ENCODE measurements at regions not wholly inside any gene's neighbourhood (a gene's known extent, or its start where the extent isn't known, plus 50 kb on each side); places are given as distances from the start of the nearest gene placed in this dataset.
"Not testable (repeated sequence)": the region's sequence is repeated elsewhere in the genome, so short reads cannot be mapped to it uniquely, and the experiment has no call there.

GRCh38 chr5:100676817-100677631, 141.8 kb downstream of the FAM174A start:
- Mint-ChIP-seq H3K27me3 (no peaks in the 10 kb centered on the region), H3K36me3 (peaks cover 2 to 5% of the 10 kb centered on the region in 2 donors), H3K9me3 (peaks cover 5 to 23% (median 9%) of the 10 kb centered on the region in 7 donors), H3K27ac (no peak overlapping the region), H3K4me1 (no peaks in the 10 kb centered on the region), H3K4me3 (no peak overlapping the region)
- DNase-seq (no peak), ATAC-seq (ENCODE audit: low read depth in 2 of 2) (no peak)

GRCh38 chr5:100682625-100683024, 147.5 kb downstream of the FAM174A start:
- no peak overlapping the region for H3K4me3 Mint-ChIP-seq
- no peaks in the 10 kb centered on the region for H3K27me3 Mint-ChIP-seq
- ATAC-seq (ENCODE audit: low read depth in 2 of 2): no peak
- DNase-seq: no peak
- no peak overlapping the region for H3K27ac Mint-ChIP-seq
- H3K9me3 Mint-ChIP-seq: peaks cover 22 to 47% (median 29%) of the 10 kb centered on the region in 7 donors
- H3K36me3 Mint-ChIP-seq: peaks cover 20 to 22% of the 10 kb centered on the region in 2 donors
- H3K4me1 Mint-ChIP-seq: peaks cover 0 to 3% (median 0%) of the 10 kb centered on the region in 3 donors

- no peak overlapping the region for H3K4me3 Mint-ChIP-seq
- ATAC-seq (ENCODE audit: low read depth in 2 of 2) (no peak), DNase-seq (no peak)
- peaks cover 20 to 22% of the 10 kb centered on the region in 2 donors for H3K36me3 Mint-ChIP-seq
- H3K4me1 Mint-ChIP-seq: peaks cover 0 to 3% (median 0%) of the 10 kb centered on the region in 3 donors
- H3K27me3 Mint-ChIP-seq: no peaks in the 10 kb centered on the region
- H3K27ac Mint-ChIP-seq: no peak overlapping the region
- peaks cover 22 to 44% (median 29%) of the 10 kb centered on the region in 7 donors for H3K9me3 Mint-ChIP-seq
Observed at GRCh38 chr5:100683881-100684280, 148.7 kb downstream of the FAM174A start.

GRCh38 chr5:100685122-100685521, 149.9 kb downstream of the FAM174A start:
- ATAC-seq (ENCODE audit: low read depth in 2 of 2); H3K4me1 Mint-ChIP-seq; DNase-seq; H3K27me3 Mint-ChIP-seq; H3K27ac Mint-ChIP-seq; H3K4me3 Mint-ChIP-seq: not testable (repeated sequence)
- peaks cover 18 to 32% (median 23%) of the 10 kb centered on the region in 7 donors for H3K9me3 Mint-ChIP-seq
- peaks cover 20 to 22% of the 10 kb centered on the region in 2 donors for H3K36me3 Mint-ChIP-seq

GRCh38 chr5:100688834-100689233, 153.7 kb downstream of the FAM174A start:
- ATAC-seq (ENCODE audit: low read depth in 2 of 2); DNase-seq; H3K9me3 Mint-ChIP-seq; H3K27ac Mint-ChIP-seq; H3K36me3 Mint-ChIP-seq; H3K4me1 Mint-ChIP-seq; H3K27me3 Mint-ChIP-seq; H3K4me3 Mint-ChIP-seq: not testable (repeated sequence)

- H3K36me3 Mint-ChIP-seq: no peaks in the 10 kb centered on the region
- H3K4me3 Mint-ChIP-seq: no peak overlapping the region
- peak overlapping the region in 1 of 6 donors; percentile 20 for H3K27ac Mint-ChIP-seq
- no peaks in the 10 kb centered on the region for H3K27me3 Mint-ChIP-seq
- no peaks in the 10 kb centered on the region for H3K4me1 Mint-ChIP-seq
- ATAC-seq (ENCODE audit: low read depth in 2 of 2) (no peak), DNase-seq (no peak)
- no peaks in the 10 kb centered on the region for H3K9me3 Mint-ChIP-seq
Observed at GRCh38 chr5:100690036-100690560, 154.9 kb downstream of the FAM174A start.

- Mint-ChIP-seq H3K27ac (no peak overlapping the region), H3K4me3 (no peak overlapping the region), H3K4me1 (no peaks in the 10 kb centered on the region), H3K27me3 (no peaks in the 10 kb centered on the region), H3K36me3 (no peaks in the 10 kb centered on the region), H3K9me3 (no peaks in the 10 kb centered on the region)
- ATAC-seq (ENCODE audit: low read depth in 2 of 2): no peak
- DNase-seq: no peak
Observed at GRCh38 chr5:100691085-100691484, 155.9 kb downstream of the FAM174A start.

GRCh38 chr5:100691548-100691947, 156.4 kb downstream of the FAM174A start:
- no peaks in the 10 kb centered on the region for H3K9me3 Mint-ChIP-seq
- H3K27me3 Mint-ChIP-seq: no peaks in the 10 kb centered on the region
- H3K4me3 Mint-ChIP-seq: no peak overlapping the region
- no peak for ATAC-seq (ENCODE audit: low read depth in 2 of 2)
- H3K36me3 Mint-ChIP-seq: no peaks in the 10 kb centered on the region
- H3K27ac Mint-ChIP-seq: no peak overlapping the region
- no peak for DNase-seq
- no peaks in the 10 kb centered on the region for H3K4me1 Mint-ChIP-seq

- ATAC-seq (ENCODE audit: low read depth in 2 of 2) (no peak), DNase-seq (no peak)
- Mint-ChIP-seq H3K9me3 (no peaks in the 10 kb centered on the region), H3K27ac (no peak overlapping the region), H3K36me3 (no peaks in the 10 kb centered on the region), H3K27me3 (no peaks in the 10 kb centered on the region), H3K4me1 (no peaks in the 10 kb centered on the region), H3K4me3 (no peak overlapping the region)
Observed at GRCh38 chr5:100693481-100693880, 158.3 kb downstream of the FAM174A start.

- ATAC-seq (ENCODE audit: low read depth in 2 of 2) (no peak), DNase-seq (no peak)
- no peaks in the 10 kb centered on the region for H3K9me3 Mint-ChIP-seq
- H3K4me1 Mint-ChIP-seq: no peaks in the 10 kb centered on the region
- no peak overlapping the region for H3K4me3 Mint-ChIP-seq
- H3K27me3 Mint-ChIP-seq: no peaks in the 10 kb centered on the region
- H3K36me3 Mint-ChIP-seq: no peaks in the 10 kb centered on the region
- H3K27ac Mint-ChIP-seq: no peak overlapping the region
Observed at GRCh38 chr5:100694100-100694499, 158.9 kb downstream of the FAM174A start.

- no peak overlapping the region for H3K4me3 Mint-ChIP-seq
- ATAC-seq (ENCODE audit: low read depth in 2 of 2): no peak
- no peak overlapping the region for H3K27ac Mint-ChIP-seq
- DNase-seq: no peak
- peaks cover 0 to 6% (median 0%) of the 10 kb centered on the region in 3 donors for H3K27me3 Mint-ChIP-seq
- no peaks in the 10 kb centered on the region for H3K36me3 Mint-ChIP-seq
- H3K9me3 Mint-ChIP-seq: no peaks in the 10 kb centered on the region
- no peaks in the 10 kb centered on the region for H3K4me1 Mint-ChIP-seq
Observed at GRCh38 chr5:100697970-100698369, 162.8 kb downstream of the FAM174A start.

- Mint-ChIP-seq H3K27me3 (no peaks in the 10 kb centered on the region), H3K9me3 (peaks cover 0 to 5% (median 2%) of the 10 kb centered on the region in 7 donors), H3K4me1 (peaks cover 0 to 4% (median 0%) of the 10 kb centered on the region in 3 donors), H3K4me3 (no peak overlapping the region), H3K27ac (no peak overlapping the region), H3K36me3 (no peaks in the 10 kb centered on the region)
- DNase-seq: no peak
- no peak for ATAC-seq (ENCODE audit: low read depth in 2 of 2)
Observed at GRCh38 chr5:100706776-100707175, 171.6 kb downstream of the FAM174A start.

- Mint-ChIP-seq H3K36me3 (no peaks in the 10 kb centered on the region), H3K27ac (no peak overlapping the region), H3K27me3 (no peaks in the 10 kb centered on the region), H3K4me3 (no peak overlapping the region), H3K4me1 (peaks cover 0 to 4% (median 0%) of the 10 kb centered on the region in 3 donors), H3K9me3 (peaks cover 0 to 5% (median under 1%) of the 10 kb centered on the region in 7 donors)
- ATAC-seq (ENCODE audit: low read depth in 2 of 2) (no peak), DNase-seq (no peak)
Observed at GRCh38 chr5:100708645-100709171, 173.5 kb downstream of the FAM174A start.

- Mint-ChIP-seq H3K27ac (no peak overlapping the region), H3K36me3 (no peaks in the 10 kb centered on the region), H3K9me3 (peaks cover 0 to 3% (median 0%) of the 10 kb centered on the region in 7 donors), H3K4me3 (no peak overlapping the region), H3K4me1 (peaks cover 0 to 4% (median 0%) of the 10 kb centered on the region in 3 donors), H3K27me3 (no peaks in the 10 kb centered on the region)
- ATAC-seq (ENCODE audit: low read depth in 2 of 2) (no peak), DNase-seq (no peak)
Observed at GRCh38 chr5:100709771-100710170, 174.6 kb downstream of the FAM174A start.
